ENCODE measurements at regions not wholly inside any gene's neighbourhood (a gene's known extent, or its start where the extent isn't known, plus 50 kb on each side); places are given as distances from the start of the nearest gene placed in this dataset.

DNA sequence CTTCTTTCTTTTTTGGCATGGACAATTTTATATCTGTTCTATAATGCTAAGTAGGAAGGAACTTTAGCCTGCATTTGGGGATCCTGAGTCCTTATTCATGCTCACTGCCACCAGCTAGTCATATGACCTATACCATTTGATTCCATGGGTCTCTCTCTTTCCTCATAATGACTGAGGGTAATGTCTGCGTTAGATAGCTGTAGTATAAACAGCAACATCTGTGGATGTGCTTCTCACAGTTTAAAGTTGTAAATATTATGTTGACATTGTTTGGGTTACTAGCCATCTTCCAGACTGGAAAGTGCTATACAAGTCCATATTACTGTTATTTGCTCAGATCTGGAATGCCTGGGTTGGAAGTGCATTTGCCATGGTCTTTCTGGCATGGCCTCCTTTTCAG is 274.9 kb upstream of the SEMA6D start:
- Histone ChIP-seq H3K36me3 (ENCODE audit: control insufficient read depth in 4 of 4, insufficient read depth in 4 of 4, low read length in 3 of 4) (no peaks in the 10 kb centered on the region), H3K4me1 (ENCODE audit: control extremely low read depth in 1 of 4, control insufficient read depth in 4 of 4, insufficient read depth in 4 of 4, low read length in 3 of 4) (no peaks in the 10 kb centered on the region), H3K4me3 (ENCODE audit: control insufficient read depth in 1 of 7, extremely low read depth in 1 of 7, insufficient read depth in 4 of 7, low read depth in 2 of 7, low read length in 6 of 7) (no peak overlapping the region), H3K9me3 (ENCODE audit: control extremely low read depth in 1 of 5, control insufficient read depth in 4 of 5, insufficient read depth in 2 of 5, low read depth in 1 of 5, low read length in 4 of 5) (no peaks in the 10 kb centered on the region), H3K27me3 (replicated peaks in 2 of 5; ENCODE audit: control insufficient read depth in 4 of 5, insufficient read depth in 5 of 5, low read length in 4 of 5) (no peaks in the 10 kb centered on the region), H3K27ac (ENCODE audit: insufficient read depth in 1 of 2, low read depth in 1 of 2, low read length in 2 of 2, poor library complexity in 1 of 2, severe bottlenecking in 2 of 2) (no peak overlapping the region)
- POLR2A ChIA-PET: no interaction called here
- DNase-seq: no peak
- CTCF ChIA-PET: interaction anchor here (0.9 kb wide), 1 partner anchor 10 kb away, joined by 3 read pairs; no protein-coding TSS in a partner anchor
- no CpG with 5 or more reads among the region's 1 CpG for WGBS (ENCODE audit: insufficient coverage)

DNA sequence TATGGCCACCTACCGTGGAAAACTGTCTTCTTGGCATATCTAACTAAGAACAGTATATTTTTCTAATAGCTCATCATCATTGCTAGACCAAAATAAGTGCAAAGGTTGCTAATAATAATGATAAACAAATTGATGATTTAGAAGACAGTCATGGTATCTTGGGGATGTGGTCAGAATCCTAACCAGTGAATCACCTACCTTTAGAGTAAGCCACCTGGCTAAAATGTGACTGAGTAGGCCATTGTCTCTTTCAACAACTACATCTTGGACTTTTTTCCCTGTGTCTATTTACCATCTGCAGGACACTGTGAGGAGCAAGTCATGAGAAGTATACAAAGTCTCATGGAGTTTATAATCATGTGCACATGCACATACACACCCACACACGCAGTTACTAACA is 273.5 kb upstream of the SEMA6D start:
- Histone ChIP-seq H3K4me3 (ENCODE audit: control insufficient read depth in 1 of 7, extremely low read depth in 1 of 7, insufficient read depth in 4 of 7, low read depth in 2 of 7, low read length in 6 of 7) (no peak overlapping the region), H3K9me3 (ENCODE audit: control extremely low read depth in 1 of 5, control insufficient read depth in 4 of 5, insufficient read depth in 2 of 5, low read depth in 1 of 5, low read length in 4 of 5) (no peaks in the 10 kb centered on the region), H3K4me1 (ENCODE audit: control extremely low read depth in 1 of 4, control insufficient read depth in 4 of 4, insufficient read depth in 4 of 4, low read length in 3 of 4) (no peaks in the 10 kb centered on the region), H3K36me3 (ENCODE audit: control insufficient read depth in 4 of 4, insufficient read depth in 4 of 4, low read length in 3 of 4) (no peaks in the 10 kb centered on the region), H3K27ac (ENCODE audit: insufficient read depth in 1 of 2, low read depth in 1 of 2, low read length in 2 of 2, poor library complexity in 1 of 2, severe bottlenecking in 2 of 2) (no peak overlapping the region), H3K27me3 (replicated peaks in 2 of 5; ENCODE audit: control insufficient read depth in 4 of 5, insufficient read depth in 5 of 5, low read length in 4 of 5) (no peaks in the 10 kb centered on the region)
- ChIA-PET POLR2A (no interaction called here), CTCF (no interaction called here)
- WGBS (ENCODE audit: insufficient coverage): 86% methylated on average over 1 of the region's 2 CpGs
- no peak for DNase-seq

- no peak overlapping the region for H3K4me3 ChIP-seq (ENCODE audit: control insufficient read depth in 1 of 7, extremely low read depth in 1 of 7, insufficient read depth in 4 of 7, low read depth in 2 of 7, low read length in 6 of 7)
- H3K27me3 ChIP-seq (replicated peaks in 2 of 5; ENCODE audit: control insufficient read depth in 4 of 5, insufficient read depth in 5 of 5, low read length in 4 of 5): no peaks in the 10 kb centered on the region
- no peaks in the 10 kb centered on the region for H3K9me3 ChIP-seq (ENCODE audit: control extremely low read depth in 1 of 5, control insufficient read depth in 4 of 5, insufficient read depth in 2 of 5, low read depth in 1 of 5, low read length in 4 of 5)
- no peak overlapping the region for H3K27ac ChIP-seq (ENCODE audit: insufficient read depth in 1 of 2, low read depth in 1 of 2, low read length in 2 of 2, poor library complexity in 1 of 2, severe bottlenecking in 2 of 2)
- DNase-seq: no peak
- no peaks in the 10 kb centered on the region for H3K4me1 ChIP-seq (ENCODE audit: control extremely low read depth in 1 of 4, control insufficient read depth in 4 of 4, insufficient read depth in 4 of 4, low read length in 3 of 4)
- ChIA-PET POLR2A (no interaction called here), CTCF (no interaction called here)
- no peaks in the 10 kb centered on the region for H3K36me3 ChIP-seq (ENCODE audit: control insufficient read depth in 4 of 4, insufficient read depth in 4 of 4, low read length in 3 of 4)
- WGBS (ENCODE audit: insufficient coverage): 97% methylated on average over 7 of the region's 9 CpGs
These were observed 271.4 kb upstream of the SEMA6D start for GRCh38 chr15:47445723-47446392.

- no peak for DNase-seq
- POLR2A ChIA-PET: no interaction called here
These were observed 256.3 kb upstream of the SEMA6D start for GRCh38 chr15:47460795-47461573.

DNA sequence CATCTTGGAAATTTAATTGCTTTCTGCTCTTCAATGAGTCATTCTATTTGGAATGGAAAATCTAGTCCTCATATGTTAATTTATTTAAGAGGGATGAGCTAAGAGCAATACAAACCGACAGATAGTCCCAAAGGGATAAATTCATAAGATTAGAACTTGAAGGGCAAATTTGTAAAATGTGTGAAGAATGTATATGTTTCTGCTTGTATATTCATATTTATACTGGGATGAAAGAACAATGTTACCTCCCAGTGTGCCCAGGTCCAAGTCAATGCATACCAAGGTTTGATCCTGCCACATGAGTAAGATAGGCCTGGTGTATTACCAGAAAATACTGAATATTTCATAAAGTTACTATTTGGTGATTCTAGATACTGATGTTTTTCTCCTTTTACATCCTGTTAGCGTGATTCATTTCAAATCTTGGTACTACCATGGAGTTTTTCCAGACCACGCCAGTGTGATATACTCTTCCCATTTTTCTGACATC is 255.6 kb upstream of the SEMA6D start:
- H3K4me3 ChIP-seq (ENCODE audit: control insufficient read depth in 1 of 7, extremely low read depth in 1 of 7, insufficient read depth in 4 of 7, low read depth in 2 of 7, low read length in 6 of 7): no peak overlapping the region
- H3K9me3 ChIP-seq (ENCODE audit: control extremely low read depth in 1 of 5, control insufficient read depth in 4 of 5, insufficient read depth in 2 of 5, low read depth in 1 of 5, low read length in 4 of 5): no peaks in the 10 kb centered on the region
- no peak for DNase-seq
- POLR2A ChIA-PET: no interaction called here
- H3K4me1 ChIP-seq (ENCODE audit: control extremely low read depth in 1 of 4, control insufficient read depth in 4 of 4, insufficient read depth in 4 of 4, low read length in 3 of 4): peaks cover 0 to 5% (median 0%) of the 10 kb centered on the region in 4 experiments
- CTCF ChIA-PET: no interaction called here
- no peaks in the 10 kb centered on the region for H3K27me3 ChIP-seq (replicated peaks in 2 of 5; ENCODE audit: control insufficient read depth in 4 of 5, insufficient read depth in 5 of 5, low read length in 4 of 5)
- WGBS (ENCODE audit: insufficient coverage): no CpG with 5 or more reads among the region's 3 CpGs
- no peaks in the 10 kb centered on the region for H3K36me3 ChIP-seq (ENCODE audit: control insufficient read depth in 4 of 4, insufficient read depth in 4 of 4, low read length in 3 of 4)
- H3K27ac ChIP-seq (ENCODE audit: insufficient read depth in 1 of 2, low read depth in 1 of 2, low read length in 2 of 2, poor library complexity in 1 of 2, severe bottlenecking in 2 of 2): no peak overlapping the region

More at GRCh38 chr15:47460795-47461573, 256.3 kb upstream of the SEMA6D start:
- Histone ChIP-seq H3K27ac (ENCODE audit: insufficient read depth in 1 of 2, low read depth in 1 of 2, low read length in 2 of 2, poor library complexity in 1 of 2, severe bottlenecking in 2 of 2) (no peak overlapping the region), H3K4me3 (ENCODE audit: control insufficient read depth in 1 of 7, extremely low read depth in 1 of 7, insufficient read depth in 4 of 7, low read depth in 2 of 7, low read length in 6 of 7) (no peak overlapping the region), H3K36me3 (ENCODE audit: control insufficient read depth in 4 of 4, insufficient read depth in 4 of 4, low read length in 3 of 4) (no peaks in the 10 kb centered on the region), H3K27me3 (replicated peaks in 2 of 5; ENCODE audit: control insufficient read depth in 4 of 5, insufficient read depth in 5 of 5, low read length in 4 of 5) (no peaks in the 10 kb centered on the region), H3K4me1 (ENCODE audit: control extremely low read depth in 1 of 4, control insufficient read depth in 4 of 4, insufficient read depth in 4 of 4, low read length in 3 of 4) (peaks cover 0 to 5% (median 0%) of the 10 kb centered on the region in 4 experiments), H3K9me3 (ENCODE audit: control extremely low read depth in 1 of 5, control insufficient read depth in 4 of 5, insufficient read depth in 2 of 5, low read depth in 1 of 5, low read length in 4 of 5) (no peaks in the 10 kb centered on the region)
- 92% methylated on average over 3 of the region's 4 CpGs for WGBS (ENCODE audit: insufficient coverage)
- CTCF ChIA-PET: no interaction called here

DNA sequence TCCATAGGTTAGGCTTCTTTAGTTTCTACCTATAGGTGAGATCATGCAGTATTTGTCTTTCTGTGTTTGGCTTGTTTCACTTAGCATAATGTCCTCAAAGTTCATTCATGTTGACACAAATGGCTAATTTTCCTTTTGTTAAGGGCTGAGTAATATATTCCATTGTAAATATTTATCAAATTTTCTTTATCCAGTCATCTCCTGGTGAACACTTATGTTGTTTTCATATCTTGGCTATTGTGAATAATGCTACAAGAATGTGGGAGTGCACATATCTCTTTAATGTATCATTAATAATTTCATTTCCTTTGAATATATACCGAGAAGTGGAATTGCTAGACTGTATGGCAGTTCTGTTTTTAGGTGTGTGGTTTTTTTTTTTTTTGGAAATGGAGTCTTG is 250.9 kb upstream of the SEMA6D start:
- H3K4me1 ChIP-seq (ENCODE audit: control extremely low read depth in 1 of 4, control insufficient read depth in 4 of 4, insufficient read depth in 4 of 4, low read length in 3 of 4): no peaks in the 10 kb centered on the region
- WGBS (ENCODE audit: insufficient coverage): no CpG with 5 or more reads among the region's 1 CpG
- no peak overlapping the region for H3K27ac ChIP-seq (ENCODE audit: insufficient read depth in 1 of 2, low read depth in 1 of 2, low read length in 2 of 2, poor library complexity in 1 of 2, severe bottlenecking in 2 of 2)
- no peaks in the 10 kb centered on the region for H3K36me3 ChIP-seq (ENCODE audit: control insufficient read depth in 4 of 4, insufficient read depth in 4 of 4, low read length in 3 of 4)
- CTCF ChIA-PET: no interaction called here
- H3K27me3 ChIP-seq (replicated peaks in 2 of 5; ENCODE audit: control insufficient read depth in 4 of 5, insufficient read depth in 5 of 5, low read length in 4 of 5): no peaks in the 10 kb centered on the region
- no peak overlapping the region for H3K4me3 ChIP-seq (ENCODE audit: control insufficient read depth in 1 of 7, extremely low read depth in 1 of 7, insufficient read depth in 4 of 7, low read depth in 2 of 7, low read length in 6 of 7)
- DNase-seq: no peak
- POLR2A ChIA-PET: no interaction called here
- no peaks in the 10 kb centered on the region for H3K9me3 ChIP-seq (ENCODE audit: control extremely low read depth in 1 of 5, control insufficient read depth in 4 of 5, insufficient read depth in 2 of 5, low read depth in 1 of 5, low read length in 4 of 5)

- Histone ChIP-seq H3K36me3 (ENCODE audit: control insufficient read depth in 4 of 4, insufficient read depth in 4 of 4, low read length in 3 of 4) (no peaks in the 10 kb centered on the region), H3K4me1 (ENCODE audit: control extremely low read depth in 1 of 4, control insufficient read depth in 4 of 4, insufficient read depth in 4 of 4, low read length in 3 of 4) (no peaks in the 10 kb centered on the region), H3K4me3 (ENCODE audit: control insufficient read depth in 1 of 7, extremely low read depth in 1 of 7, insufficient read depth in 4 of 7, low read depth in 2 of 7, low read length in 6 of 7) (no peak overlapping the region), H3K27ac (ENCODE audit: insufficient read depth in 1 of 2, low read depth in 1 of 2, low read length in 2 of 2, poor library complexity in 1 of 2, severe bottlenecking in 2 of 2) (no peak overlapping the region), H3K27me3 (replicated peaks in 2 of 5; ENCODE audit: control insufficient read depth in 4 of 5, insufficient read depth in 5 of 5, low read length in 4 of 5) (no peaks in the 10 kb centered on the region), H3K9me3 (ENCODE audit: control extremely low read depth in 1 of 5, control insufficient read depth in 4 of 5, insufficient read depth in 2 of 5, low read depth in 1 of 5, low read length in 4 of 5) (no peaks in the 10 kb centered on the region)
- no peak for DNase-seq
- WGBS (ENCODE audit: insufficient coverage): 93% methylated on average over 3 of the region's 4 CpGs
- POLR2A ChIA-PET: no interaction called here
- CTCF ChIA-PET: interaction anchor here (0.6 to 0.7 kb wide), 2 partner anchors 28 to 460 kb away, joined by 3 read pairs; no protein-coding TSS in a partner anchor
These were observed 246.3 kb upstream of the SEMA6D start for GRCh38 chr15:47470983-47471382.

All from common myeloid progenitor, CD34-positive (primary cell).